ENCODE measurements at regions not wholly inside any gene's neighbourhood (a gene's known extent, or its start where the extent isn't known, plus 50 kb on each side); places are given as distances from the start of the nearest gene placed in this dataset.
"Not testable (repeated sequence)": the region's sequence is repeated elsewhere in the genome, so short reads cannot be mapped to it uniquely, and the experiment has no call there.

GRCh38 chr2:193506035-193506434 lies 1311.3 kb upstream of the TMEFF2 start:
- no peak for DNase-seq

DNA sequence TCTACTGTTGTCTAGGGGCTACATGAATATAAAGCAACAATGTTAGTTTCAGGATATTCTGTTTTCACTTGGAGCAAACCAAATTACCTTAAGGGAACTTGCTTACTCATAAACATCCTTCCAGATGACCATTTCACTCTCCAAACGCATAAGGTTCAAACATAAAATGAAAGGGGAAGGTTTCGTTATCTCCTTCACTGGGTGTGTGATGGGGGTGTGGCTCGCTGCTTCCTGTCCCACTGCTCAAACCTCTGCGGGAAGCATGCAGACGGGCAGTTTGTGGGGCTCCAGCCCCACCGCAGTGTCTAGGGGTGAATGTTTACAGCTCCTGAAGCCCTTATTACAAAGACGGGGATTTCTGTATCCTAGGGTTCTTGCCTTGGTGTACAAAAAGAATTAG lies 1310.9 kb upstream of the TMEFF2 start:
- DNase-seq: no peak

- DNase-seq: no peak
Observed at GRCh38 chr2:193502363-193503035, 1307.8 kb upstream of the TMEFF2 start.

DNA sequence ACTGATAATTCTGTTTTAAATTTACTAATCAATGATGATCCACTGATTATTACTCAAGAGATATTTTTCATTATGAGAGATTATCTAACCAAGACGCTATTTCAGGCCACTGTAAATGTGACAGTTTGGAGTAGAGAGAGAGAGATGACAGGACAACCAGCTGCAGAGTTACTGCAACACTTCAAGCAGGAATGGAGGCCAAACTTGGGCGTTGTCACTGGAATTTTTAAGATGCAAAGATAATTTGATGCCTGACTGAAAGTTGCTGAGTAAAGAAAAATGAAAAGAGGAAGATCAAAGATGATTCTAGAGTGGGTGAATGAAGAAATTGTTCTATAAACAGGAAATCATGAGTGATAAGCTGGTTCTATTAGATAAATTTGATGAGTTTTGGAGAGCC lies 1302.1 kb upstream of the TMEFF2 start:
- DNase-seq: no peak

- no peak for DNase-seq
Observed at GRCh38 chr2:193482557-193482956, 1287.8 kb upstream of the TMEFF2 start.

GRCh38 chr2:193480187-193480586 lies 1285.5 kb upstream of the TMEFF2 start:
- DNase-seq: no peak

- no peak for DNase-seq
Observed at GRCh38 chr2:193476171-193476800, 1281.6 kb upstream of the TMEFF2 start.

GRCh38 chr2:193475038-193475437 lies 1280.3 kb upstream of the TMEFF2 start:
- DNase-seq: no peak

DNA sequence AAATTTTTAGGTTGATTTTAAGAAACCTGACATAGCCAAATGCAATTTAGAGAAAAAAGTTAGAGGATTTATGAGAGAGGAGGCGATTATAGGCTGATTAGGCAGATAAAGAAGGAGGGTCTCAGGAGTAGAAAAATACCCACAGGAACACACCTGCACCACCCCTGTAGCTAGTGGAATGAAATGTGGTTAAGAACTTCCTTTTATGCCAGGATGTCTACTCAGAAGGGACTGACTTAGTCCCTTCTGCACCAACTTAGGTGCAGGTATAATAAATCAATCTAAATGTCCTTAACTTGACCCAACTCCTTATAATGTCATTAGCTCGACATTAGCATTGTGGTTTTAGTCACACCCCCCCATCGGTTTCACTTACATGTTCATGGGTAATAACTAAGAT lies 1274.5 kb upstream of the TMEFF2 start:
- DNase-seq: no peak

DNA sequence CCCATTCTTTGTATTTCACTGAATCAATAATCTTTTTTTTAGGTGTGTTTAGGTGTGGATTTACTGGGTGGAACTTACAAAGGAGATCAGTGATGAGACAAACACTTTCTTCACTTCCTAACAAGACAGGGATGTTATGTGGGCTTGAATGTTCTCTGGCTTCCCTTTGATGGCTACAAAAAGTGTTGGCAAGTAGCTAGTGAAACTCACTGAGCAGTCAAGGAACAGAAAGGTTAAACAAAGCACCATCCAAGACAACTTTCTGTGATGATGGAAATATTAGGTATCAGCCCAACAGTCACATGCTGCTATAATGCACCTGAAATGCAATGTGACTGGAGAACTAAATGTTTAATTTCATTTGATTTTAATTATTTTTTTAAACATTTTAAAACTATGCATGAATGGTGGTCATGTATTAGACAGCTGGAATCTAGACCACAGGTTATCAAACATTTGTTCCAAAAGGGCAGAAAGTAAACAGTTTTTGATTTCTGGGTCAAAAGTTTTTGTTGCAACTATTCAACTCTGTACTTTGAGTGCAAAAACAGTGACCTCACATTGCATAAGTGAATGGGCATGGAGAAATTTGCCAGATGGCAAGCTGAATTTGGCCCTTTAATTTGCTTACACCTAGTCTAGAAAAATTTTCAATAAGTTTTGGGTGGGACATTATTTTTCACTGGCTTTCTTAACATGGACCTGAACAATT lies 1272.7 kb upstream of the TMEFF2 start:
- DNase-seq: no peak

DNA sequence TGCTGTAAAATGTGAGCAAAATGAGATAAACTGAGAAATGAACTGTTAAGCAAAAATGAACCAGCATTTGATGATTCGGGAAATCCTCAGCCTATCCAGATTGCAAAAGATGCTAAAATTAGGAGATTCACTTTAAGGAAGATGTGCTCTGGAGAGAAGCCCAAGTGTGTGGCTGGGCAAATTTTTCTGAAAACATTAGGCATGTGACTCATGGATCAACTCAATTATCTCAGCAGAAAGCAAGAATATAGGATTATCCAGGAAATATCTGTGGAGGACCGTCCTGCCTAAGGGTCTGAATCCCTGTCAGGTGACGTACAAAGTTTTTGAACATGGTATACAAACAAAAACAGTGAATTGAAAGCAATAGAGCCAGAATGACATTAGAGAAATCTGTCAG lies 1268.3 kb upstream of the TMEFF2 start:
- DNase-seq: peak; percentile 60

DNA sequence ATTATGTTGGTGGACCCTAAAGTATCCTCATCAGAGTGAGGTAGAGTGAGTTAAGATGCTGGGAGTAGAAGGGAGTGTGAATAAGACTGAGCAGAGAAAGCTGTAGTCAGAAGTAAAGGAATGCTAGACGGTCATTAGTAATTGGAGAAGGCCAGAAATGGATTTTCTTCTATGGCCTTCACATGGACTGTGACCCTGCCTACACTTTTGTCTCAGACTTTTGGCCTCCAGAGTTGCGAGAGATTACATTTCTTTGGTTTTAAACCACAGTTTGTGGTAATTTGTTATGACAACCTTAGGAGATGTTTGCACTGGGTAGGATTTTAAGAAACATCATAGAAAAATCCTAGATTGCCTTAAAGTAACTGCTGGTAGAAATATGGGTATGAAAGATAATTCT lies 1267.7 kb upstream of the TMEFF2 start:
- peak; percentile 37 for DNase-seq

DNA sequence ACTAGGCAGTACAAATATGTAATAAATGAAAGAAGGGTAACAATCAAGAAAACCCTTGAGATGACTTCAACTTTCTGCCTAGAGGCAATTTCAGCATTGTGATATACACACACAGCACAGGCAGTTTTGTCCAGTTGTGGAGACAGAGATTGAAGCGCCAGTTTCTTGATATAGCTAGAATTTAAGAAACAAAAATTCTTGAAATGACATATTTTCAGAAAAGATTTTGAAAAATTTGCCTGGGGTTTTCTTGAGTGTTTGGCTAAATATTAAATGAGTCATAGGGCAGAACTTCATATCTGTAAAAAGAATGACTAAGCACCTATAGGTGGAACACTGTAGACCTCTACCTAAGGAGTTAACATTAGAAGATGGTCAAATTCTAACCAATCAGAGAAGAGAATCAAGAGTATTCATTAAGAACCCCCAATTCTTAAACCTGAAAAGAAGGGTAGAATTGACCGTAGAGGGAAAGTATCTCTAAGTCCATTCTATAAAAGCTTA lies 1266.8 kb upstream of the TMEFF2 start:
- peak; percentile 3 for DNase-seq

DNA sequence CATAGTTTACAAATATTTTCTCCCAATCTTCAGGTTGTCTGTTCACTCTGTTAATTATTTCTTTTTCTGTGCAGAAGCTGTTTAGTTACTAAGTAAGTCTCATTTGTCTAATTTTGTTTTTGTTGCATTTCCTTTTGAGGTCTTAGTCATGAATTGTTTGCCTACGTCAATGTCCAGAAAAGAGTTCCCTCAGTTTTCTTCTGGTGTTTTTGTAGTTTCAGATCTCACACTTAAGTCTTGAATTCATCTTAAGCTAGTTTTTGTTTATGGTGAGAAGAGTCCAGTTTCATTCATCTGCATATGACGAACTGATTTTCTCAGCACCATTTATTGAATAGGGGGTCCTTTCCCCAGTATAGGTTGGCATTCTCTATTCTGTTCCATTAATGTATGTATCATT lies 1252.2 kb upstream of the TMEFF2 start:
- DNase-seq: no peak

DNA sequence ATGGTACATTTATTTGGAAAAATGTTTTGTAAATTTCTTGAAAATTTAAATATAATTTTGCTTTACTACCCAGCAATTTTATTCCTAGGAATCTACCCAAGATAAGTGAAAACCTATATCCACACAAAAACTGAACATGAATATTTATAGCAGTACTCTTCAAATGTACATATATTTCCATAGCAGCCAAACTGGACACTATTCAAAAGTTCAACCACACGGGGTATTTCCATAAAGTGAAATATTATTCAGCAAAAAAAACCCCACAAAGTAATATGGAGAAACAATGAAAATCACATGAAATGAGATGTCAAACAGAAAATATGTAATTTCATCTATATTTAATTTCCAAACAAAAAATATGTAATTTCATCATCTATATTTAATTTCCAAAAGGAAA lies 1247.6 kb upstream of the TMEFF2 start:
- DNase-seq: no peak

DNA sequence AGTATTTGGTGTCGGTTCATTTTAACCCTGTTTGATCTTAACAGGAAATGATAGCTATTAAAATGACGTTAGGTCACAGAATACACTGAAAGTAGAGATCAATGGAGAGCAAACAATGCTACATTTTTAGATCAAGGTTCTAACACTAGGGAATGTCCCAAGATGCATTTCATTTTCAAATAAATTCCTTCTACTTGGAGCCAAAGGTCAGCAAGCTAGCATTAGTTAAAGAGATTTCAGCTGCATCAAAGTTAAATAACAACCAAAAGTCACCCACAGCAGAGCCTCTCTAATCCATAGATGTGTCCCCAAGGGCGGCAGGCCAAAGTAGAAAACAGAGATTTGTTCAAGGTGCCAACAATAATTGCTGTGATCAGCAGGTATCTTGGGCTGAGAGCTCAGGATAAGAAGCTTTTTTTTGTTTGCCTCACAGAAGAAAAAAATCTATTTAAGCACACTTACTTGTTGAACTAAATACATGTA lies 1233.6 kb upstream of the TMEFF2 start:
- DNase-seq: no peak

GRCh38 chr2:193412368-193412767 lies 1217.6 kb upstream of the TMEFF2 start:
- DNase-seq: not testable (repeated sequence)

DNA sequence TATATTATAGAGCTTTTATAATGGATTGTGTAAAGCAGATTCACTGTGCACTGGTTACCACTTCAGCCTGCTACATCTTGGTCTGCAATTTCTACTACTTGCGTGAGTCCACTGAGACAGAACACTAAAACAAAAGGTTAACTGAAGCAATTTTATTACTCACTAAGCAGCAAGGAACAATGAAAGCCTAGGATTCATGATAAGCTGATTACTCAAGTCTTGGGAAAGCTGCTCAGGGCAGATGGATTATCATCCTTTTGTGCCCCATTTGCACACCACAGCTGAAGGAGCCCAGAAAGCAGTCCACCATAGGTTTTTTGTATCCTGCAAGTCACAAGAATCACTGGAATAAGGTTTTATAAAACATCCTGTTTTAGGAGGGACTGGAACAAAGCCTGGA lies 1215.2 kb upstream of the TMEFF2 start:
- DNase-seq: no peak

GRCh38 chr2:193382583-193382982 lies 1187.8 kb upstream of the TMEFF2 start:
- no peak for DNase-seq

GRCh38 chr2:193377789-193378188 lies 1183.1 kb upstream of the TMEFF2 start:
- DNase-seq: no peak

GRCh38 chr2:193373120-193373519 lies 1178.4 kb upstream of the TMEFF2 start:
- no peak for DNase-seq

DNA sequence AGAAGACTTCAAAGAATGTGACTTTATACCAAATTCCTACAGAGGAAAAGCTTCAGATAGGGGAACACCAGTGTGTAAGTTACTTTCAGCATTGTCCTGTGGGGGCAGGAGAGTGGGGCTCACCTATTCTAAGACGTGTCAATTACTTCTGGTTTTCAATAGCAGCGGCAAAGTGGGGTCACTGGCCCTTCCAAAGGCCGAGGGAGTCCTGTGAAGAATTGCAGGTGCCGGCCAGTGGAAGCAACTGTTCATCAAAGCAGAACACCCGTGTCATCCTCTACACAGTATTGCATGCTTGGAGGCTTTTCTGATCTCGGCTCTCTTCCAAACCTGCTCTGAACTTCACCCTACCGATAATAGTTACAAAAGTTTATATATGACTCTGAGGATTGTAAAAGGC lies 1176.5 kb upstream of the TMEFF2 start:
- DNase-seq: no peak

DNA sequence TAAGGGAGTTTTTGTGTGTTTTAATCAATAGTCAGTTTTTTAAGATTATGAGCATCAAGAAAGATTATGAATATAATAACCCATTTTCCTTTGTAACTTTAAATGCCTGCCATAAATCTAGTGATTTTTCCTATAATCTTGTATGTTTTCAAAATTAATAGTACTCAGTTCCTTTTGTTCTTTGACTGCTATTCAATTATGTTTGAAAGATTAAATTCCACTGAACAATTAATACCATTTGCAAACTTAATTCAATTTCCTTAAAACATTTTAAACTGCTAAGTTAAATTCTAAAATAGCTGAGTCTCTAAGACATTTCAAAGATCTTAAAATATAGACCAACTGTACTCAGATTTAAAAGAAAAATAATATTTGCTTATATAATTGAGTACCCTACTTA lies 1173.9 kb upstream of the TMEFF2 start:
- no peak for DNase-seq

- no peak for DNase-seq
Observed at GRCh38 chr2:193357508-193357907, 1162.8 kb upstream of the TMEFF2 start.
